Brain microvascular endothelial cell (primary cell): ENCODE measurements at regions not wholly inside any gene's neighbourhood (a gene's known extent, or its start where the extent isn't known, plus 50 kb on each side); places are given as distances from the start of the nearest gene placed in this dataset.

Experiments used
- DNase-seq: peaks from one replicate; pipeline ENCODE4 v3.0.0-alpha.2; 2020
- H3K27ac ChIP-seq: fragments of 250-450 bp; sonication (Bioruptor Pico); 2 replicates; pipeline ENCODE4 v1.5.1; 2020; ENCODE audit warnings: mild to moderate bottlenecking, moderate library complexity
- H3K27me3 ChIP-seq: fragments of 250-450 bp; sonication (Bioruptor Pico); replicated peaks from 2 replicates; pipeline ENCODE4 v1.5.1; 2020; ENCODE audit warnings: mild to moderate bottlenecking
- H3K36me3 ChIP-seq: fragments of 250-450 bp; sonication (Bioruptor Pico); replicated peaks from 2 replicates; pipeline ENCODE4 v1.5.1; 2020; ENCODE audit warnings: mild to moderate bottlenecking
- H3K4me3 ChIP-seq: 2 replicates; pipeline ENCODE4 v1.5.1; 2011; ENCODE audit warnings: low read depth, mild to moderate bottlenecking, control low read depth, low read length, moderate library complexity
- in situ Hi-C: cut with HindIII; loops from 2 replicates; pipeline ENCODE4 v1.10.0; 2017; ENCODE audit warnings: low sequenced_read_pairs, low pct_ligation_motif_present
- TF ChIP-seq, protein P1 (sequence below): IDR thresholded peaks from 2 replicates; pipeline ENCODE4 v1.5.1; 2011; ENCODE audit warnings: low read depth, mild to moderate bottlenecking, moderate library complexity, low read length, control low read depth, inconsistent platforms; ENCODE audit errors: missing control alignments

DNA sequence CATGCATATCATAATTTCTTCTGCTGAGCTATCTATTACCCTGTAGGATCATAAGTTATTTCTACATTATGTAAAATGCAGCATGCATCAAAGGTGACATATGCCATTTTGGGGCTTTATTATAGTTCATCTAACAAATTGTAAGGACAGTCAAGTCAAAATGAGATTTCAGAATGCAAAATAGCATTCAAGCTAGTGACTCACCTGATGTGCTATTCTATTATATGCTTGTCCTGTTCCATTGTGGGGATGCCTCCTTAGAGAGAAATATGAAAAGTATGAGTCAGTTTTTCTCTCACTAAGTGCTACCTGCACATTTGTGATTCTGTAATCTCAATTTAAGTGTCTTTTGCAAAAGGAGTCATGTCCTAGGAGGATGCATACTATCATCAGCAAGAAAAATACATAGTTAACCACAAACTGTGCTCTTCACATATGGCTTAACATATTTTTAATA is 647.0 kb upstream of the PCDH10 start:
- no peak overlapping the region for H3K4me3 ChIP-seq
- TF ChIP-seq, protein P1, sequence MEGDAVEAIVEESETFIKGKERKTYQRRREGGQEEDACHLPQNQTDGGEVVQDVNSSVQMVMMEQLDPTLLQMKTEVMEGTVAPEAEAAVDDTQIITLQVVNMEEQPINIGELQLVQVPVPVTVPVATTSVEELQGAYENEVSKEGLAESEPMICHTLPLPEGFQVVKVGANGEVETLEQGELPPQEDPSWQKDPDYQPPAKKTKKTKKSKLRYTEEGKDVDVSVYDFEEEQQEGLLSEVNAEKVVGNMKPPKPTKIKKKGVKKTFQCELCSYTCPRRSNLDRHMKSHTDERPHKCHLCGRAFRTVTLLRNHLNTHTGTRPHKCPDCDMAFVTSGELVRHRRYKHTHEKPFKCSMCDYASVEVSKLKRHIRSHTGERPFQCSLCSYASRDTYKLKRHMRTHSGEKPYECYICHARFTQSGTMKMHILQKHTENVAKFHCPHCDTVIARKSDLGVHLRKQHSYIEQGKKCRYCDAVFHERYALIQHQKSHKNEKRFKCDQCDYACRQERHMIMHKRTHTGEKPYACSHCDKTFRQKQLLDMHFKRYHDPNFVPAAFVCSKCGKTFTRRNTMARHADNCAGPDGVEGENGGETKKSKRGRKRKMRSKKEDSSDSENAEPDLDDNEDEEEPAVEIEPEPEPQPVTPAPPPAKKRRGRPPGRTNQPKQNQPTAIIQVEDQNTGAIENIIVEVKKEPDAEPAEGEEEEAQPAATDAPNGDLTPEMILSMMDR = no peak
- H3K27me3 ChIP-seq = no peaks in the 10 kb centered on the region
- no peak overlapping the region for H3K27ac ChIP-seq
- in situ Hi-C loops = no loop called here
- no peak for DNase-seq
- H3K36me3 ChIP-seq = no peaks in the 10 kb centered on the region

DNA sequence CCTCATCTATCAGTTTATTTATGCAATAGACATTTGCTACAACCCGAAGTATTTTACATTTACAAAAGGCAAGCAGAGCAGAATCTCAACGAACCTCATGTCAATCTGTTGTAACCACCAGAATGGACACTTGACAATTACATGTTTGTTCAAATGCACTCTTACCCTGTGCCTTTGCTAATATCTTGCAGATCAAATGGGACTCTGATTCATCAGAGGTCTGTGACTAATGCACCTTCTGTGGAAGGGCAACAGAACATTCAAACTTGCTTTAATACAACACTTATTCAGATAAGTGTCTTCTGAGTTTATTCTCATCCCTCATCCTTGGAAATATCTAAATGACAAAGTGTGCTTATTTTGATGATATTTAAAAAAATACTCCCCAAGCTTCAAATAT is 644.7 kb upstream of the PCDH10 start:
- in situ Hi-C loops = no loop called here
- Histone ChIP-seq H3K4me3 (no peak overlapping the region), H3K27me3 (no peaks in the 10 kb centered on the region), H3K36me3 (no peaks in the 10 kb centered on the region), H3K27ac (no peak overlapping the region)
- no peak for DNase-seq
- TF ChIP-seq, protein P1 = no peak

DNA sequence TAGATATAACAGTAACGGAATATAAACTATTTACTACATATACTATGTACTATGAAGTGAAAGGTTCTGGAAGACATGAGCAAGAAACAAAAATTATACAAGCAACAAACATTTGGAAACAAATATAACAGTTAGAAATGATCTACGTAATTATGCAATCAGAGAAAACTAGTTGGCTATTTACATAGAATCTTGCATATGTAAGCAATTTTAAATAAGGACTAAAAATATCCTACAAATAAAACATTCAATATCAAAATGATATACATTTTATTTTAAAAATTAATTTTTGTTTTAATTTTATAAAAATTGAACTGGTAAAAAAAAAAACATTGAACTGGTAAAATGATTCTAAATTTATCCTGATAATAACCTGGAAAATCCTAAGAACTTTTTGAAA is 642.5 kb upstream of the PCDH10 start:
- Histone ChIP-seq H3K4me3 (no peak overlapping the region), H3K27ac (no peak overlapping the region), H3K27me3 (no peaks in the 10 kb centered on the region), H3K36me3 (no peaks in the 10 kb centered on the region)
- in situ Hi-C loops = no loop called here
- DNase-seq = no peak
- TF ChIP-seq, protein P1 = no peak

DNA sequence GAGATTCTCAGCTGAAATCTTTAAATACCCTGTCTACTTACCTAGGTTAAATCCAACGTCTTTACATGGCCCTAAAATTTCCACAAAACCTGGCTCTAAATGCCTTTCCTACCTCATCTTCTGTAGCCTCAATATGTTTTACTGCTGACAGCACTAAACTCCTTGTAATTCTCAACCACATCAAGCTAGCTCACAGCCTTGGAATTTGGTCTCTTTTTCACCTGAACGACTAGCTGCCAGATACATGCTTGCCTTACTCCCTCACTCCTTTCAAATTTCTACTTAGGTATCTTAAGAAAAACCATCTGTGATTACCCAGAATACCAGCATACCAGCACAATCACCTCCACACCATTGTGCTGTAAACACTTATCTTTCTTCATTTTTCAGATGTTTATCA is 635.6 kb upstream of the PCDH10 start:
- Histone ChIP-seq H3K36me3 (no peaks in the 10 kb centered on the region), H3K27me3 (no peaks in the 10 kb centered on the region), H3K27ac (no peak overlapping the region), H3K4me3 (no peak overlapping the region)
- no peak for DNase-seq
- in situ Hi-C loops = no loop called here
- TF ChIP-seq, protein P1 = no peak

DNA sequence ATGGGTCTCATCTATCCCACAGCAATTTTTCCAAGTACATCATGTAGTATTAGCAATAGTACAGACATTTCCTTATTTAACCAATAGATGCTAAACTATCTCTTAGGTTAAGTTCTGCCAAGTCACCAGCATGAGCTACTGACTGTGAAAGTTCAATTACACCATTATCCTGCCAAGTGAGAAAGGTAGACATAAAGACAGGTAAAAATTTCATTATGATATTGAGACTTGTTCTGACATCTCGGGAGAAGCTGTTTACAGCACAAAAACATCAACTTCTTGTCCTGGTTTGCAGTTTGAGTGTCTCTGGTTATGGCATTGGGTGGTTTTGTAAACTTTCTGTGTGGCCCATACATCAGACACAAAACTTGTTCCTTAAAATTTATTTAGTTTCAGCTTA is 622.4 kb upstream of the PCDH10 start:
- in situ Hi-C loops = no loop called here

DNA sequence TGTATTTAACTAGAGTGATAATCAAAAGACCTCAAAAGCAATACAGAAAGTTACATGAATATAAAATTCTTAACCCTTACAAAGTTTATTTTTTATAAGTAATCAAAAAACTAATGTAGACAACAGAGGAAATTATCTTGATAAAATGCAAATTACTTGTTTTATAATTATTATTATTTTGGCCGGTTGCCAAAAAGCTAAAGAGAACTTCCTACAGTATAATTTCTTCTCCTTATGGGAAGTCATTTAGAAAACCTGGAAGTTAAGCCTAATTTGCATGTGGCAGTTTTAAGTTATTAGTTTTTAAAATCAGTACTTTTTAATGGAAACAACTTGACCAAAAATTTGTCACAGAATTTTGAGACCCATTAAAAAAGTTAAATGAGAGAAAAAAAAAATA is 621.3 kb upstream of the PCDH10 start:
- no peak overlapping the region for H3K4me3 ChIP-seq
- H3K36me3 ChIP-seq = no peaks in the 10 kb centered on the region
- no peak for DNase-seq
- H3K27me3 ChIP-seq = no peaks in the 10 kb centered on the region
- H3K27ac ChIP-seq = no peak overlapping the region
- in situ Hi-C loops = no loop called here
- TF ChIP-seq, protein P1 = no peak

More for the DNA sequence above, 622.4 kb upstream of the PCDH10 start:
- Histone ChIP-seq H3K36me3 (no peaks in the 10 kb centered on the region), H3K4me3 (no peak overlapping the region), H3K27me3 (no peaks in the 10 kb centered on the region), H3K27ac (no peak overlapping the region)
- TF ChIP-seq, protein P1 = no peak
- DNase-seq = no peak
